ENCODE measurements at regions not wholly inside any gene's neighbourhood (a gene's known extent, or its start where the extent isn't known, plus 50 kb on each side); places are given as distances from the start of the nearest gene placed in this dataset.

DNA sequence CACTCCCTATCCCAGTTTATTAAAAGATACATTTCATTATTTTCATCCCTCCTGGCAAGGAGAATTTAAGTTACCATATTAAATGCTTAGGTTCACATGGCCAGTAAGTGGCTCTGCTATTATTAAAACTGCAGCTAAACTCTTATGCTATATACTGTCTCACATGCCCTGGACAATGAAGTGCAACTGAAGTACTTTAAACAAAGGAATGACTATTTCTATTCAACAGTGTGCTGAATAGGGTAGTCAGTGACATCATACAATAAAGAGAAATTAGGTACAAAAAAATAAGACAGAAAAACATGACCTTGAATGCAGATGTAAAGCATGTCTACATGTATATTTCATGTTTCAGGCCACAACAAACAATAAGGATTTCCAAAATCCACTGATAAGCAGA lies 282.6 kb upstream of the SMC2 start:
- no peaks in the 10 kb centered on the region for H3K4me1 Mint-ChIP-seq (ENCODE audit: low read depth, unreplicated experiment)
- Histone ChIP-seq H3K36me3 (ENCODE audit: control insufficient read depth, insufficient read depth, low read length) (no peaks in the 10 kb centered on the region), H3K27me3 (replicated peaks; ENCODE audit: control insufficient read depth, insufficient read depth, low read length) (no peaks in the 10 kb centered on the region), H3K4me3 (ENCODE audit: low read depth, low read length) (no peak overlapping the region), H3K4me1 (no peaks in the 10 kb centered on the region), H3K9me3 (no peaks in the 10 kb centered on the region)
- no peak for DNase-seq
- TF ChIP-seq, protein P1, sequence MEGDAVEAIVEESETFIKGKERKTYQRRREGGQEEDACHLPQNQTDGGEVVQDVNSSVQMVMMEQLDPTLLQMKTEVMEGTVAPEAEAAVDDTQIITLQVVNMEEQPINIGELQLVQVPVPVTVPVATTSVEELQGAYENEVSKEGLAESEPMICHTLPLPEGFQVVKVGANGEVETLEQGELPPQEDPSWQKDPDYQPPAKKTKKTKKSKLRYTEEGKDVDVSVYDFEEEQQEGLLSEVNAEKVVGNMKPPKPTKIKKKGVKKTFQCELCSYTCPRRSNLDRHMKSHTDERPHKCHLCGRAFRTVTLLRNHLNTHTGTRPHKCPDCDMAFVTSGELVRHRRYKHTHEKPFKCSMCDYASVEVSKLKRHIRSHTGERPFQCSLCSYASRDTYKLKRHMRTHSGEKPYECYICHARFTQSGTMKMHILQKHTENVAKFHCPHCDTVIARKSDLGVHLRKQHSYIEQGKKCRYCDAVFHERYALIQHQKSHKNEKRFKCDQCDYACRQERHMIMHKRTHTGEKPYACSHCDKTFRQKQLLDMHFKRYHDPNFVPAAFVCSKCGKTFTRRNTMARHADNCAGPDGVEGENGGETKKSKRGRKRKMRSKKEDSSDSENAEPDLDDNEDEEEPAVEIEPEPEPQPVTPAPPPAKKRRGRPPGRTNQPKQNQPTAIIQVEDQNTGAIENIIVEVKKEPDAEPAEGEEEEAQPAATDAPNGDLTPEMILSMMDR (IDR thresholded peaks at IDR 0.05; ENCODE audit: insufficient read depth in 1 of 2, low read depth in 1 of 2, low read length in 1 of 2, severe bottlenecking in 1 of 2, unreplicated experiment in 1 of 2), result no peak
- BruUV-seq (replicated peaks), result no TSS peak
- no peaks in the 10 kb centered on the region for H3K27me3 Mint-ChIP-seq (ENCODE audit: insufficient read depth, unreplicated experiment)
- H3K36me3 Mint-ChIP-seq (ENCODE audit: insufficient read depth, unreplicated experiment), result no peaks in the 10 kb centered on the region
- ChIA-PET CTCF (interaction anchor here (0.5 kb wide), 1 partner anchor 88 kb away, joined by 4 read pairs; no protein-coding TSS in a partner anchor), POLR2A (no interaction called here)
- no peak overlapping the region for H3K27ac Mint-ChIP-seq (ENCODE audit: unreplicated experiment)
- no peak overlapping the region for H3K4me3 Mint-ChIP-seq (ENCODE audit: unreplicated experiment)
- no peaks in the 10 kb centered on the region for H3K9me3 Mint-ChIP-seq (ENCODE audit: unreplicated experiment)
- intact Hi-C loops (cut with micrococcal nuclease; ENCODE audit: unreplicated experiment), result no loop called here

DNA sequence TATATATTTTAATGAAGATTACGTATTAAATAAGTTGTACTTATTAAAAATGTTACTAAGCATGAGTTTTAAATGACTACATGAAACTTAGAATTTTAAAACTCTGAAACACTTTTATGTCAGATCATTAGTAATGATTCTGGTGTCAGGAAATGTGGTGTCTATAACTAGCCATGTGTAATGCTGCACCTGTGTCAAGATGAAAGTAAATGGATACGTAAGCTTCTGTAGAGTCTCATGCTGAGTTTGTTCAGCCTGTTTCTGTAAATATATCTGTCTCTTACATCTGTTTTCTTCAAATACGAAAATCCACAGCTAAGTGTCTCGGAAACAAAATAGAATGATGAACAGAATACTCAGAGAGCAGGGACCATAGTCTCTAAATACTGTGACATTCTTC lies 278.0 kb upstream of the SMC2 start:
- BruUV-seq (replicated peaks), result no TSS peak
- Mint-ChIP-seq H3K36me3 (ENCODE audit: insufficient read depth, unreplicated experiment) (no peaks in the 10 kb centered on the region), H3K9me3 (ENCODE audit: unreplicated experiment) (no peaks in the 10 kb centered on the region), H3K4me1 (ENCODE audit: low read depth, unreplicated experiment) (no peaks in the 10 kb centered on the region), H3K27me3 (ENCODE audit: insufficient read depth, unreplicated experiment) (no peaks in the 10 kb centered on the region), H3K27ac (ENCODE audit: unreplicated experiment) (no peak overlapping the region), H3K4me3 (ENCODE audit: unreplicated experiment) (no peak overlapping the region)
- no peaks in the 10 kb centered on the region for H3K9me3 ChIP-seq
- ChIA-PET CTCF (no interaction called here), POLR2A (no interaction called here)
- TF ChIP-seq, protein P1 (IDR thresholded peaks at IDR 0.05; ENCODE audit: insufficient read depth in 1 of 2, low read depth in 1 of 2, low read length in 1 of 2, severe bottlenecking in 1 of 2, unreplicated experiment in 1 of 2), result no peak
- intact Hi-C loops (cut with micrococcal nuclease; ENCODE audit: unreplicated experiment), result no loop called here
- DNase-seq, result no peak
- H3K27me3 ChIP-seq (replicated peaks; ENCODE audit: control insufficient read depth, insufficient read depth, low read length), result no peaks in the 10 kb centered on the region
- H3K4me3 ChIP-seq (ENCODE audit: low read depth, low read length), result no peak overlapping the region
- H3K36me3 ChIP-seq (ENCODE audit: control insufficient read depth, insufficient read depth, low read length), result no peaks in the 10 kb centered on the region
- H3K4me1 ChIP-seq, result no peaks in the 10 kb centered on the region

DNA sequence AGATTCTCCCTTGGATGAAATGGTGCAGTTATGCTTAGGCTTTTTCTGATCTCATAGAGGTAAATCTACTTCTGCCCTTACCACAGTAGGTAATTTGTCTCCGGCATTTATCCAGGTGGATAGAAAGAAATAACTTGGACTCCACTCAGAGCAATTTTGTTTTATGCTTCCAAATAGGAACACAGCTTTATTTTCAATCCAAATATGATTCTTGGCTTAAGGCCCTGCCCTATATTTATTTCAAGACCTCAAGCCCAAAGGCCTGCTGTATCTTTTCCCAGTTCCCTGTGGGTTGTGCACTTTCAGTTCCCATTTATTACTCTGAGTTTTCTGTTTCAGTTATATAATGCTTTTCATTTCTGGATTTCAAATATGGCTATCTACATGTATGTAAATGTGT lies 274.2 kb upstream of the SMC2 start:
- Mint-ChIP-seq H3K9me3 (ENCODE audit: unreplicated experiment) (no peaks in the 10 kb centered on the region), H3K27me3 (ENCODE audit: insufficient read depth, unreplicated experiment) (no peaks in the 10 kb centered on the region)
- H3K27me3 ChIP-seq (replicated peaks; ENCODE audit: control insufficient read depth, insufficient read depth, low read length), result no peaks in the 10 kb centered on the region

More for the DNA sequence above, 274.2 kb upstream of the SMC2 start:
- no peak for DNase-seq
- ChIA-PET CTCF (no interaction called here), POLR2A (no interaction called here)
- Mint-ChIP-seq H3K36me3 (ENCODE audit: insufficient read depth, unreplicated experiment) (no peaks in the 10 kb centered on the region), H3K27ac (ENCODE audit: unreplicated experiment) (no peak overlapping the region), H3K4me3 (ENCODE audit: unreplicated experiment) (no peak overlapping the region), H3K4me1 (ENCODE audit: low read depth, unreplicated experiment) (no peaks in the 10 kb centered on the region)
- Histone ChIP-seq H3K36me3 (ENCODE audit: control insufficient read depth, insufficient read depth, low read length) (no peaks in the 10 kb centered on the region), H3K4me1 (no peaks in the 10 kb centered on the region), H3K9me3 (no peaks in the 10 kb centered on the region), H3K4me3 (ENCODE audit: low read depth, low read length) (no peak overlapping the region)
- intact Hi-C loops (cut with micrococcal nuclease; ENCODE audit: unreplicated experiment), result no loop called here
- TF ChIP-seq, protein P1 (IDR thresholded peaks at IDR 0.05; ENCODE audit: insufficient read depth in 1 of 2, low read depth in 1 of 2, low read length in 1 of 2, severe bottlenecking in 1 of 2, unreplicated experiment in 1 of 2), result no peak
- BruUV-seq (replicated peaks), result no TSS peak

Measured in Caco-2 (cell line).